Keratinocyte (primary cell): ENCODE measurements at regions not wholly inside any gene's neighbourhood (a gene's known extent, or its start where the extent isn't known, plus 50 kb on each side); places are given as distances from the start of the nearest gene placed in this dataset.

Source experiments
- CTCF ChIP-seq, 3 experiments: IDR thresholded peaks in 1 of 3; conservative IDR thresholded peaks in 1 of 3; optimal IDR thresholded peaks in 1 of 3; 2 replicates in 2 of 3; 3 replicates in 1 of 3; pipeline versions ENCODE3 to v1.5.1; 2011; ENCODE audit warnings: low read length in 3 of 3, mild to moderate bottlenecking in 3 of 3, moderate library complexity in 2 of 3, control low read depth in 1 of 3, inconsistent platforms in 1 of 3; ENCODE audit not compliant: insufficient read depth in 2 of 3; ENCODE audit errors: extremely low read depth in 1 of 3
- EZH2 ChIP-seq: IDR thresholded peaks from one replicate; pipeline ENCODE4 v1.6.1; 2012; ENCODE audit warnings: inconsistent platforms, mild to moderate bottlenecking, low read length, moderate library complexity

GRCh38 chr6:22873513-22874136 is 304.3 kb downstream of the HDGFL1 start:
- TF ChIP-seq CTCF (optimal IDR thresholded peaks at IDR 0.05 in 1 of 3, IDR thresholded peaks at IDR 0.05 in 1 of 3, conservative IDR thresholded peaks at IDR 0.05 in 1 of 3; ENCODE audit: extremely low read depth in 1 of 3, insufficient read depth in 2 of 3, low read length in 3 of 3): no peak
- no peak for TF ChIP-seq EZH2
